HG02973 (cell line): ENCODE measurements at regions not wholly inside any gene's neighbourhood (a gene's known extent, or its start where the extent isn't known, plus 50 kb on each side); places are given as distances from the start of the nearest gene placed in this dataset.
"Not testable (repeated sequence)": the region's sequence is repeated elsewhere in the genome, so short reads cannot be mapped to it uniquely, and the experiment has no call there.

Source experiments
- ATAC-seq: cut with Tn5 transposase; IDR thresholded peaks from one replicate; pipeline ENCODE4 v1.9.1; 2021; ENCODE audit warnings: moderate library complexity; ENCODE audit not compliant: unreplicated experiment

DNA sequence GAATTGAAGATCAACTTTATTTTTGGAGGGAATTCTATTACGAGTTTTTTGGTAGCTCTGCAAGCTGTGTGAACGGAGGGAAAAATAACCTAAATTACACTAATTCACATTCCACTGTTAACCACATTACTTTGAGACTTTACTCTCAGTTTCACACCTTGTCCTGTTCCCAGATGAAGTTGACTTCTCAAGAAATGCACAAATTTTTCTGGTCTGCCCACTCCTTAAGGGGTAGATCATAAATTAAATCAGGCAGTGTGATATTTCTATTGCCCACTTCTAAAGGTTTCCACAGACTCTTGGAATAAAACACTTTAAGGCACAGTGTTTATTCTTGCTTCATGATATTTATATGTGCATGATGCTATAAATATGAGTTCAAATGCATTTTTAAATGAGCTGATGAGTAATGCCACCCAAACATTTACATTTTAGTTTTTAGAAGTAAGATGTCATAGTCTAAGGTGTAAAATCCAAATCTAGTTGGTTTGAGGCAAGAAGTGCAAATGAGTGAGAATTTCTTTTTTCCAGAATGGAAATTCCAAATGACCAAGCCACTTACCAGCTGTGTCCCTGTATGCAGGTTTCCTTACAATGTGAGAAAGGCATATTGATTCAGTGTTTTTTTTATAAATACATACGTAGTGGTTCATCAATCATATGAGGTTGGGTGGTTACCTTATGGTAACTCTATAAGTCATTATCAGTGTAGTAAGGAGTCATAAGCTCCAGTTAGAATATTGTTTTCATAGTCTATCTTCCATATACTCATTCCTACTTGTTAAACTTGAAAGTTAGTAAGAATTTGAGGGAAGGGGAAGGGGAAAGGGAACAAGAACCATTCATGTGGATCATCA, 437.7 kb upstream of the MEF2C start:
- no peak for ATAC-seq

DNA sequence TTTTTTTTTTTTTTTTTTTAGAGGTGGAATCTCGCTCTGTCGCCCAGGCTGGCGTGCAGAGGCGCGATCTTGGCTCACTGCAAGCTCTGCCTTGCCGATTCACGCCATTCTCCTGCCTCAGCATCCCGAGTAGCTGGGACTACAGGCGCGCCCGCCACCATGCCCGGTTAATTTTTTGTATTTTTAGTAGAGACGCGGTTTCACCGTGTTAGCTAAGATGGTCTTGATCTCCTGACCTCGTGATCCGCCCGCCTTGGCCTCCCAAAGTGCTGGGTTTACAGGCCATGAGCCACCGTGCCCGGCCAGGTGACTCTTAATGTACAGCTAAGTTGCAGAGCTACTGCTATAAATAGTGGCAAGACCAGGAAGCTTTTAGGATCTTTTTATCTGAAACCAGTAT, 434.9 kb upstream of the MEF2C start:
- not testable (repeated sequence) for ATAC-seq

DNA sequence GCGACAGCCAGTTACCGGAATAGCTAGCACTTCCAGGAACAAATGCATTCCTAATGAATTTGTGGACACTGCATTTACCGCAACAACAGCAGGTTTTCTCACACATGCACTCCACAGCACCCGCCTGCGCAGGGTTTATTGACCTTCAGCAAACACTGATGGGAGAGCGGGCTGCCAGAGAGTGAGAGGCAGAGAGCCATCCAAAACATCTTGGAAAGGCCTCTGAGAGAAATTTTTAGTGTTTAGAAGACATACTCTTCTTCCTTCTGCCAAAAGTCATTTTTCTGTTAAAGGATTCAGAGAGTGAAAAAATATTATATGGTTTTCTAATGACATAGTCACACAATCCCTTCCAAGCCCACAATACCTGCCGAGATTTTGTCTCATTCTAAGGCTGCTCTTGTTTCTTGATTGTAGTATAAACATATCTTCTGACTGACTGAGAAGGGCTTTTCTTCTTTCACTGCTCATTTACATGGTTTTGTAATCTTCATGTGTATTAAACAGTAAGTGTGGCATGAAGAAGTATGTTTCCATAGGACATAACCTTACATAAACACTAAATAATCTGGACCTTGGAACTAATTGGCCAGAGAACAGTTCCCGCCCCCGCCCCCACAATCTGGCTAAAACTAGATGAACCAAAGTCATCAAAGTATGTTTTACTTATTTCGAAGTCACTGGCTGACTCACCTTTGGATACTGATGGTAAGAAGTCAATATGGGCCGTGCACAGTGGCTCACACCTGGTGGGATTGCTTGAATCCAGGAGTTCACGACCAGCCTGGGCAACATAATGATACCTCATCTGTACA, 432.5 kb upstream of the MEF2C start:
- no peak for ATAC-seq

DNA sequence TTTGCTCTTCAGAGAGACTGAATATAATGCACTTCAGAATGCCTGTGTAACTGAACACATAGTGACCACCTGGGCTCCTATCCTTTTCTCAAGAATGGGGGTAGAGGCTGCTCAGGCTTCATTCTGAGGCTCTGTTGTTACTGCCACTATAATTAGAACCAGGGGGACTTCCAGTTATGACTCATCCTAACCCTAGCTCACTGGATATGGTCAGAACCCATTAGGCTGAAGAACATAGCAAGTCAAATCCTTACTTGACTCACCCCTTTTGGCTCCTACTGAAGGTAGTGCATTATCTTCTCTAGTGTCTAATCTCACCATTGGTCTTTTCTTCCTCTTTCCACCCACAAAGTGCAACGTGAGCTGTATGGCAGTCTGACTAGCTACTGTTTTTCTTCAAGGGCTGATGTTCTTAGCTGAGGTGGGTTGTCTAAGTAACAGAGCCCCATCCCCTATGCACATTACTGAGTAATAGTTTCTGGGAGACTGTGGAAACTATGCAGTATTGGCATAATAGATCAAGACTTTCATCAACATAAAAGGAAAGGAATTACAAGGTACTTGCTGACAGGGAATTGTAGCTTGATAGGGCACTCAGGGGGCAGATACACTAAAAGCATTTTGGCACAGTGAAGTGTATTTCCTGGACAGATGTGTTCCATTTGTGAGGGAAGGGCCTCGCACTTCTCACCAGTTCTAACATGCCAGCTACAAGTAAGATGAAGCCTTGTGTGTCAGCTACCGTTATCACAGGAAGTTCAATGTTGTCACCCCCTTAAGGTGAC, 431.0 kb upstream of the MEF2C start:
- peak; percentile 96 for ATAC-seq

DNA sequence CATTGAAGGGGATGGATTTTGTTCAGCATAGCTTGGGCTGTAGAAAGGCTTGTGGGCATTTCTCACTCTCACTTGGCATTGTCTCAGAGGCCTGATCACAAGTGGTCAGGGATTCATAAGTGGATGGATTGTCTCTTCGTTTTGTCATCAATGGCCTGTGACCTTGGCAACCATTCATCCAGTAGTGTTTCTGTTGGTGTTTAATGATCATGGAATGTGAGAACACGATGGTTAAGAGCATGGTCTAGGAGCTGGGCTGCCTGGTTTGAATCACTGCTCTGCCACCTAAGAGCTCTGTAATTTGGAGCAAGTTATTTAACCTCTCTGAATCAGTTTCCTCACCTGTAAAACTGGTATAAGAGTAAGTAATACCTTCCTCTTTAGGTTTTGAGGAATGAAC, 430.1 kb upstream of the MEF2C start:
- peak; percentile 6 for ATAC-seq

DNA sequence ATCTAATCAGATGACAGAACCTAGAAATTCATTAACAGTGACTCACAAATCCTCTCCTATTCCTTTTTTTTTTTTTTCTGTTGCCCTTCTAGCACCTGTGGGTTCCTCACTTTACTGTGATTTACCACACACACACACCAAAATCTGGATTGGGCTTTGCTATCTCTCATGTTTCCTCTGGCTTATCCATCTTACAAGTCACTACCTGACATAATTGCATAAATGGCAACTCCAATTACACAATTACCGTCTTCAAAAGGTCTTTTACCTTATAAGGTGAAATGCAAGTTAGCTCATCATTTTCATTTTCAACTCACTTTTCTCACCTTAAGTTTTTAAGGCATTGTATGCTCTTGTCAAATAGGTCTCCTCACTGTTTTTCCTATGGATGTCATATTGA, 426.3 kb upstream of the MEF2C start:
- no peak for ATAC-seq

DNA sequence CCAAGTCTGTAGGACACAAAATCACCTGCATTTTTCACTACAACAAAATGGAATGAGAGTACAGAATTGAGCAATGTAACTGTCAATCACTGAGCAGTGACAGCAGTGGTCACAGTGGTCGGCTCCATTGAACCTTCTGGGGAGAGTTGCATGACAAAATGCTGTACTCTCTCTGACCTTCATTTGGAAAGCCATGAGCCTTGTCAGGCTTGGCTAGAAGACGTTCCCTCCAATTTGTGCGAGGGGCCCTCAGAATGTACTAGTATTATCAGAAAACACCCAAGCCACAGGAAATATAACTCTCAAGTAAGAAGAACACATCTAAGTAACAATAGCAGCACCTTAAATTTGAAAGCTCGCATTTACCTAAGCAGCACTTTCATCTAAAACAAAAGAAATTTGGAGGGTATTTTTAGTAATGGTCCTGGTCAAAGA, 425.6 kb upstream of the MEF2C start:
- peak; percentile 90 for ATAC-seq

DNA sequence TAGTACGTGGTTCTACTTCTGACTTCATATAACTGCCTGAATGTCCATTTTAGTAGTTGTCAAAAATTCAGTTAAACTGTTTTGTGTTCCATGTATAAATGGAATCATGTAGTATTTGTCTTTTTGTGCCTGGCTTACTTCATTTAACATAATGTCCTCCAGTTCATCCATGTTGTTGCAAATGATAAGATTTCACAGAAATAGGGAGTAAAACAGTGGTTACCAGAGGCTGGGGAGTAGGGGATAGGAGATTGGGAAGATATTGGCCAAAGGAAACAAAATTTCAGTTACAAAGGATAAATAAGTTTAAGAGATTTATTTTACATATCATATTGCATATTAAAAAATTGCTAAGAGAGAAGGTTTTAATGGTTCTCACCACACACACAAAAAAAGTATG, 425.0 kb upstream of the MEF2C start:
- no peak for ATAC-seq

DNA sequence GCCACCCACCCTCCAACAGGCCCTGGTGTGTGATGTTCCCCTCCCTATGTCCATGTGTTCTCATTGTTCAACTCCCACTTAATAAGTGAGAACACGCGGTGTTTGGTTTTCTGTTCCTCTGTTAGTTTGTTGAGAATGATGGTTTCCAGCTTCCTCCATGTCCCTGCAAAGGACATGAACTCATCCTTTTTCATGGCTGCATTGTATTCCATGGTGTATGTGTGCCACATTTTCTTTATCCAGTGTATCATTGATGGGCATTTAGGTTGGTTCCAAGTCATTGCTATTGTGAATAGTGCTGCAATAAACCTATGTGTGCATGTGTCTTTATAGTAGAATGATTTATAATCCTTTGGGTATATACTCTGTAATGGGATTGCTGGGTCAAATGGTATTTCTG, 424.2 kb upstream of the MEF2C start:
- not testable (repeated sequence) for ATAC-seq

DNA sequence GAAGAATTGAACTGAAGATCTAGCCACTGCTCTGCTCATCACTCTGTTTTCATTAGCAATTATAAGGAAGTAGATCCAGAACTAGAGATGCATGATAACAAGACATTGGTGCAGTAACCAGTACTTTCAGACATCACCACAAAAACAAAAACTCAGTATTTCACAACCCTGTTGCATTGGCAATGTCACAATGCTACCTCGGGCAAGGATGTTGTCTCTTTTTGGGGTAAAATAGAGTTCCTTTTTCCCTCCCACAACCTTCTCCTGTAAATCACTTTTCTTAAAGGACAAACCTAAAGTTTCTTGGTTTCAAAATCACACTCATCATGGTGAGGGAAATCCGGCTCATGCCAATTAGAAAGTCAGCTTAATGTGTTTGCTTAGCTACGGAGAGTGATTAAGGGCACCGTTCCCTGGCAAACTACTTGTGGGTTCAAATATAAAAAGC, 420.1 kb upstream of the MEF2C start:
- ATAC-seq = peak; percentile 67

DNA sequence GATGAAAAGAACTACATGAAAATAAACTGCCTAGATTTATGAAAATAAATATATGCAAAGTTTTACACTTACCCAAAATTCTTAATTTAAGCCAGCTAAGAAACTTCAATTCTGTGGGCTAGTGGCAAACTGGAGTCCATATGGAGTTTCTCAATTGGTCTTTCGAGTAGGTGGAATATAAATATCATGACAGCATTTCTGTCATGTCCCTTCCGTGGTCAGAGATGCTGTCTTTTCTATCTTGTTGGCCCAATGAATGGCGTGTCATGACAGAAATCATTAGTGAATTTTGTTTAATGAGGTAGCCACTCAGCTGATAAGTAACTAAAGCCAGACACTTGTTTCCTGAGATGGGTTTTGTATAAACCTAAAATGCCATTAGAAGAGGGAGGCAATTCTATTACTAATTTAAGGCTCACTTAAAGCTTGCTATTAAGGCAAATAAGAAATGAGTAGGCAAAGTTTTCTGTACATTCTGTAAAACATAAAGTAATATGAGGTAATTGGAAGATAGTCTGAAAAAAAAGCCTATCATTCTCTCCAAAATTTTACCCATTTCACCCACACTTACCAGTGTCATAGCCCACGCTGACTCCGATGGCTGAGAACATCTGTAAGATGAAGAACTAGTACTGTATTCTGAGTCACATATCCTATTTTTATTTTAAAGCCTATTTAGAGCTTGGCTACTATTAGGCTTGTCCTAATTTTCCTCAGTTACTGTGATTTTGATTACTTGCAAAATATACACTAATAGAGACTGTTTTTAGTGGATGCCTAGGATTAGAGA, 419.3 kb upstream of the MEF2C start:
- no peak for ATAC-seq

DNA sequence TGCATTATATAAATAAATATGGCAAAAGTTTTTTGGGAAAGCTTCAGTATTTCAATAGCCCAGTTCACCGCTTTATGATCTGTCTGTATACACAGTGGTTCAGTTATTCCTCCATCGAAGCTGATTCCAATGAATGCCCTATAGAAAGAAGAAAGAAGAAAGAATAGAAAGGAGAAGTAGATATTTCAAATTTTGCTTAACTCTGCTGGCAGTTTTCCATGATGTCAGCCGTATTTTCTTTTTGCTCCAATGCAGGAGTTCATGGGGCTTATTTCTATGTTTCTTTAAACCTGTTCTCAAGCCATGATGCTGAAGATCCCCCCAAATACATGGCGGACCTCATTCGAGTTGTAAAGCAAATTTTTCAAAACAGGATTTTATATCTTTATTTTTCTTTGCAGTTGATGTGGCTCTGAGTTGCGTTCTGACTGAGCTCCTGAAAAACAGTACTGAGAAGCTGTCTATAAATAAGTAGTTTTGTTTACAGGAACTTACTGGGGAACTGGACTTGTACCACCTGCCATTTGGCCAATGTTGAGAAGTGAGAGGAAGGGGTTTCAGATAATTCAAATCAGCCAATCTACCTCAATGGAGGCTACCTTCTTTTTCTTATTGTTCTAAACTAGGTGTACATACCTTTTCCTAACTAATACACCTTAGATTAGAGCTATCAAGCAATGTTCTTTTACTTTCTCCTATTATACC, 418.5 kb upstream of the MEF2C start:
- peak; percentile 82 for ATAC-seq

DNA sequence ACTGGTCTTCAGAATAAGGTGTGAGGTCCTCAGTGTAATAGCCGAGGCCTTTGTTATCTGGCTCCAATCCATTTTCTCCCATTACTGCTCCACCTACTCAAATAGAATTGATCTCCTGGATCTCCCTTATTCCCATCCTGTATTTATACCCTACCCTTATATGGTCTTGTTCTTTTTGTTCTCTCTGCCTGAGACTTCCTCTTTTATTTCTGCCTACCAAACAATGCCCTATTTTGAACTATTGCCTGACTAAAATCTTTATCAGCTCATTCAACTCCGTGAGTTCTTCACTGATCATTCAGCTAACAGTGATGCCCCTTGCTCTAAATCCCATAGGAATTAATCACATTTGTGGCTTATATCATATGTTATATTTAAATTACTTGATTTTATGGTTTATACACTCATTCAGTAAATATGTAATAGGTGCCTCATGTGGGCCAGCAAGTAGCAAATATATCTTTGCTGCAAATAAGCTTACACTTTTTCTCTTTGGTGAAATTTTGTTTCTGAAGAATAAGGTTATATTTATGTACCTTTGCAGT, 417.5 kb upstream of the MEF2C start:
- ATAC-seq = no peak

DNA sequence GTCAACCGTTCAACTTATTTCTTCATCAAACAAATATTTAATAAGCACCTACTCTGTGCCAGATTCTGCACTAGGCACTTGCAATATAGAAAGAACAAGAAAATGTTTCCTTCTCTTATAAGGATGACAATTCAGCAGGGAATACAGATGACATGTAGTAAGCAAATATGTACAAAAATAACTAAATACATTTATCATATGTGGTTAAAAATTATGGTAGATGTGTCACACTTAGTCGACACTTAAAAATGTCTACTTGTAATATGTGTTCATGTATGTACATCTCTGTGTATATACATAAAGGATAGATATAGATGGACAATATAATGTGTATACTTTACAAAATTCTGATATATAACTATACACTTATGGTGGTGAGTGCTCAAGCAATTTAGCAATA, 417.0 kb upstream of the MEF2C start:
- no peak for ATAC-seq

DNA sequence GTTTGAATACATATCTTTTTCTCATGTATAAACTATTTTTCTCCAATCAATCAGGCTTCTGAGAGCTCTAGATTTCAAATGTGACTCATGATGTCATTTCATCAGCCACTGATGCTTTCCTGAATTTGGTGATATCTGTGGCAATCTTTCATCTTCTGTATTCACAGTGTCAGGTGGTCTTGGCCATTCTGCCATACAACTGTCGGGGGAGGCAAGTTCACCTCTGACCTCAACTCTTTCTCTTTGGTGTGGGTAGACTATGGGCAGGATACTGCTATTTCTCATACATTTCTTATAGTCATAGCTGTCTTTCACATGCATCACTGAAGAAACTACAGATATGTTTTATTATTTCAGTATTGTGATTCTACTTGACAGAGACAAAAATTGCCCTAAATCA, 414.1 kb upstream of the MEF2C start:
- ATAC-seq = no peak

DNA sequence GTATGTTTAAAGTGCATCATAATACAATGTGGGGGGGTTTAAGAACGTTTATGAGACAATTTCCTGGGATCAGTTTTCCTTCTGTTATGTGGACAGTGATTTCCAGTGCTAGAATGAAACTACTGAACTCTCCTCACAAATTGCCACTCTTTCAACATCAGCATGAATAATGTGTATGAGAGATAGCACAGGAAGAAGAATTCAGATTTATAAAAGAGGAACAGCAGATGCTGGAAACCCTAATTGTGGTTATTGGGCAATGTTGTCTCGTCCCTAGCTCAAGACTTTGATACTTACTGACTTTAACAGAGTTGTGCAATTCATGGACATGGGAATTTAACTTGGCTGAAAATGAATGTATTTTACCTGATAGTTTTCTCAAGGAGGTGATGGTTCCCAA, 410.8 kb upstream of the MEF2C start:
- ATAC-seq = no peak

DNA sequence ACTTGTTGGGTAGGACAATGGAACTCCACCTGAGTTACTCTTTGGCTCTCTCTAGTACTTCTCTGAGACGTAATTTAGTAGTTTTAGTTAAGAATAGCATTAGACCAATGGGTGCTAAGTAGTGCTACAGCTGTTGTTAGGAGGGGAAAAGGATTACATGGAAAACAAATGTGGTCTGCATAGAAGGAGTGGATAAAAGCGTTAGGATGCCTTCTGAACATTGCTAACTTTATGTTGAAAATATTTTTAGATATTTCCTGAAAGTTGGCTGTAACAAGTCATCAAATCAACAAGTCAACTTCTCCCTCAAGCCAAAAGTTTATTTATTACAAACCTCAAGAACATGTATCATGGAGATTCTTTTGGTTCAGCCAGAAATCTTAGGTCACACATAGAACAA, 409.5 kb upstream of the MEF2C start:
- ATAC-seq = no peak

DNA sequence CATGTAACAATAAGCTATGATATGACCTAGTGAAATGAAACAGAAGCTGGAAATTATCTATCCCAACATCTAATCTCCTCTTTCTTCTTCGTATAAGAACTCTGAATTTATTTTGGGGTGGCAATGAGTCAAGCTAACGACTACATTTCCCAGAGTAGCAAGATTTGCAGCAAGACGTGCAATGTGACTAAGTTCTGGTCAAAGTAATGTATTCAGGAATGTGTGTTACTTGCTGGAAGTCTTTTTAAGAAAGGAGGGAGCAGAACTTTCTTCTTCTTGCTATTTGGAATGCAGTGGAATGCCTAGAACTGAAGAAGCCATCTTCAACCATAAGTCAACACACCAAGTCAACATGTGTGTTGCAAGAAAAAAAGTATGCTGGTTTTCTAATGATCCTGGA, 406.6 kb upstream of the MEF2C start:
- no peak for ATAC-seq

DNA sequence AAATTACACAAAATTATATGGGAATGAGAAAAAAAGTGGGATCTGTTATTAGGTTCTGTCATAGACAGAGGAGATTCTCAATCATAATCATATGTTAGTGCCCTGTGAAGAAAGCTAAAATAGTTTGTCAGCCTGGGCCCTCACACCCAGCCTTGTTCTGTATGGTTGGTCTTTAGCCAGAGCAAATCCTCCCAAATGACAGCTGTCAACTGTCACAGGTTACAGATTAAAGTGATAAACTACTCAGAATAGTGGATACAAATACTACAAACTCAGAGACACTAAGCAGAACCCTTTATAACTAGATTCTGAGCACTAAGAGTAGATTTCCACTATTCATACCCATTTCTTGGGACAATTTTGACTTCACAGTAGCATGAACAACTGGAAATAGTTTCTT, 405.0 kb upstream of the MEF2C start:
- no peak for ATAC-seq

DNA sequence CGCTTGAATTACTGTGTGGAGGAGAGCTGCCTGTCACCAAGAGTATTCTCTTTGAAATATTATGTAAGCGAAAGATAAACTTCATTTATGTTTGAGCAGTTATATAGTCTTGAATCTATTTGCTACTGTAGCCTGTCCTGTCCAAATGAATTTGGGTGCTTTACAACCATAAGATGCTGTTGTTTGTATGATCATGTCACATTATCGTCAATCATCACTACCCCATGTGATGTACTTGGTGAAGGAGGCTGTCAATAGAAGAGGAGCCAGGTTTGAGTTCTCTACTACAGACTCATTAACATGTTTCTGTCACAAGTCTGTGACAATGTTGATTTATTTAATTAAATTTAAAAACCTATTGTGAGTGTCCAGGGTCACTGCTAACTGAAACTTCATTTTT, 403.3 kb upstream of the MEF2C start:
- ATAC-seq = no peak
